ENCODE measurements at regions not wholly inside any gene's neighbourhood (a gene's known extent, or its start where the extent isn't known, plus 50 kb on each side); places are given as distances from the start of the nearest gene placed in this dataset.
"Not testable (repeated sequence)": the region's sequence is repeated elsewhere in the genome, so short reads cannot be mapped to it uniquely, and the experiment has no call there.

DNA sequence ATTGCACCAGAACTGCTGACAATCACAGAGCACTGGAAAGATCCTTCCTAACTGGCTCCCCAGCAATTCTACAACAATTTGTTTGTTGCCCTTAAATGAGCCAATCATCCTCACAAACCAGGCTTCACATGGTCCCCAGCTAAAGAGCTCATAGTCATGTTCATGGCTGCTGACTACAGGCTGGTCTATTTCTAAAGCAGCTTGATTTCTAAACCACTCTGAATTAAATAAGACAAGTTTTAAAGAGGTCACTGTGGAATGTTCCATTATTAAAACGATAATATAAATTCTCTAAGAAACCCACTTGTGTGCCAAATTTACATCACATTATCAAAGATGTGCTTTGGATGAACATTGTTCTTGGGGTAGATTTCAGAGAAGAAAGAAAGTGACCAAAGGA, 110.7 kb downstream of the COPS8 start:
- DNase-seq (ENCODE audit: low spot score) = no peak

DNA sequence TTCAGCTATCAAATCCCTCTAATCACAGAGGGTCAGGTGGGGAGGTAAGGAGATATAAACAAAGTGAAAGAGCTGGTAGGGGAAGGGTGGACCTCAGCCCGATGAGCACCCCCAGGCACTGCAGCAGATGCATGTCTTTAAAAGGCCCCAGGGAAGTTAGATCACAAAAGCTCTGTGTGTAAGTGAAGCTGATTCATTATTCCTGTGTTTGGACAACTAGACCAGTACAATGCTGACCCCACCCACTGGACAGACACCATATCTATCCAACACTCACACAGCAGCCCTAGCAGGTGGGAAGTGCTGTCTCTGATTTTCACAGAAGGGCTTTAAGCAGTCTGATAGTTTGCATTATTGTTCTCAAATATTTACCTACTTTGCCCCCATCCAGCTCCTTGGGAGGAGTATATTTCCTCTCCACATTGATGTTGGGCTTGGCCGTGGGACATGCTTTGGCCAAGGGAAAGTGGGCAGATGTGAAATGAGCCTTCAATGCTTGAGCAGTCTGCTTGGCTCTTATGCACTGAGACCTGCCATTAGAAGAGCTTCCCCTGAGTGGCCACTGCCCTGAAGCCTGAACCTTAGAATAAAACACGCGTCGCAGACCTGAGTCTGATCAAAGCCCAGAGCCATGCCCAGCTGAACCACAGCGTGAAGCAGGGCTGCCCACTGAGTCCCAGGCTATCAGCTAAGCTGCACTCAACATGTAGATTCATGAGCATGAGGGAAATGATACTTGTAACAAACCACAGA, 111.4 kb downstream of the COPS8 start:
- no peak for DNase-seq (ENCODE audit: low spot score)

DNA sequence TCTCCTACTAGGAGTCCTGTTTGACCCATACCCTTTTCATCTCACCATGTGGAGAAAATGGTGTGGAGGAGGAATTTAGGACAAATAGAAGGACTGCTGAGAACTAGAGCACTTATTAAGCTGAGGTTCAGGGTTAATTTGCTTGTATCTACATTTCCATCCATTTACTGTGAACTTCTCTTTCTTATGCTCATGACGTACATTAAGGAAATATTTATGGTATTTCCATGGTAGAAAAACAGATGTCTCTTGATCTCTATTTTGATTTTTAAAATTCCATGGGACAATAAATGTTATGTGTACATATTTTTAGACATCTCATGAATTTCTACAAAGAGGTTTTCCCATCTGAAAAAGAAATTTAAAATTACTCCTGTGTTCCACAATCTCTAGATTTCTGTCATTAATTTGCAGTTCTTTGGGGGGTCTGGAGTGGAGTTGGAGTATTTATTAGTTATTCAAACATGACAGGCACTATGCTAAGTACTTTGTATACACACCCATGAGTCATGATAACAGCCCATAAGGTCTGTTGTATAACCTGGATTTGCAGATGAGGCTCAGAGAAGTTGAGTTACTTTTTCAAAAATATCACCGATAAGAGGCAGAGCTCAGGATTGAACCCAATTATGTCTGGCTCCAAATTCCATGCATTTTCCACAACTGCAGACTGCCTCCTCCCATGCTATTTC, 112.6 kb downstream of the COPS8 start:
- DNase-seq (ENCODE audit: low spot score) = no peak

DNA sequence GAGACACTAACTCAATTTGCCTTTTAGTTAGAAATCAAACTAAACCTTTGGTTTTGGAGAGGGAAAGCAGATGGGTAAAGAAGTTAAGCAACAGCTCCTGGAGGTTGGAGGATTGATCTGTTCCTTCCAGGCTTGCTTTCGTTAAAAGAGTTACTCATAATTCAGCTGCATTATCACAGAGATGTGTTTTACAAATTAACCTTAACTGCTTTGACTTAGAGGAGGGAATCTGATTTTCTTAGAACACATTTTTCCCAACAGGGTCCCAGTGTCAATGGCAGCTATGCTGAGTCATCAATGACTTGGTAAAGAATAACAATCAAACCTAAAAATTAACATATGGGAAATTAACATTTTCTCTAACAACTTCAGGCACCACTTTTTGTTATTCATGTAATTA, 113.4 kb downstream of the COPS8 start:
- DNase-seq (ENCODE audit: low spot score) = no peak

DNA sequence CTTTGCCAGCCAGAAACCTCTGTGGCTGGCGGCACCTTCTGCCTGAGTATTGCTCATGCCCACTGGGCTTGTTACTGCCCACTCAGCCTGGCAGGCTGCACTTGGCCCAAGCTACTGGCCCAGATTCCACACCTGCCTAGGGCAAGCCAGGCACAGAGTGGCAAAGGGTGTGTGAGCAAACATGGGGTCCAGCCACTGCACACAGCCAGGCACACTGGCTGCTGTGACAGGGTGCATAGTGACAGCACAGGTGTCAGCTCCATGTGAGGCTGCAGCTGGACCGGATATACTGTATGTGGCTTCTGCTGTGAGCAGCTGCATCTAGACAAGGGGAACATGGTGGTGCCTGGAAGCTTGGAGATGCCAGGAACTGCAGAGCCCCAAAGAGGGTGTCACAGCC, 113.9 kb downstream of the COPS8 start:
- no peak for DNase-seq (ENCODE audit: low spot score)

DNA sequence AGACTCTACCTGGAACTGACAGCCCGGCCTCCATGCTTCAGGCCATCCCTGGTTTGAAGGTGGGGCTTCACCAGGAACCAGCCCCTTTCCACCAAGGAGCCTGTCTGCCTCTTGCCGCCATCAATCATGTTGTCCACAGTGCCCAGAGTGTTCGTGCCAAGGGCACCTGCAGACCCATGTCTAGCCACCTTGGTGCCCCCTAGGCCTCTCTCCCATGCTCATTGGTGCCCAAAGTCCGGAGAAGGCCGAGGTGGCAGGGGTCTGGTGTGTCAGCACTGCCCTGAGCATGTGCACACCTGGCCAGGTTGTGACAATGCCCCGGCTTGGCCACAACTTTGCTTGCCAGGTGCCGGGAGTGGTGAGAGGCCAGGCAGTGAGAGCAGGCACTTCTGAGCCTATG, 114.8 kb downstream of the COPS8 start:
- DNase-seq (ENCODE audit: low spot score) = no peak

DNA sequence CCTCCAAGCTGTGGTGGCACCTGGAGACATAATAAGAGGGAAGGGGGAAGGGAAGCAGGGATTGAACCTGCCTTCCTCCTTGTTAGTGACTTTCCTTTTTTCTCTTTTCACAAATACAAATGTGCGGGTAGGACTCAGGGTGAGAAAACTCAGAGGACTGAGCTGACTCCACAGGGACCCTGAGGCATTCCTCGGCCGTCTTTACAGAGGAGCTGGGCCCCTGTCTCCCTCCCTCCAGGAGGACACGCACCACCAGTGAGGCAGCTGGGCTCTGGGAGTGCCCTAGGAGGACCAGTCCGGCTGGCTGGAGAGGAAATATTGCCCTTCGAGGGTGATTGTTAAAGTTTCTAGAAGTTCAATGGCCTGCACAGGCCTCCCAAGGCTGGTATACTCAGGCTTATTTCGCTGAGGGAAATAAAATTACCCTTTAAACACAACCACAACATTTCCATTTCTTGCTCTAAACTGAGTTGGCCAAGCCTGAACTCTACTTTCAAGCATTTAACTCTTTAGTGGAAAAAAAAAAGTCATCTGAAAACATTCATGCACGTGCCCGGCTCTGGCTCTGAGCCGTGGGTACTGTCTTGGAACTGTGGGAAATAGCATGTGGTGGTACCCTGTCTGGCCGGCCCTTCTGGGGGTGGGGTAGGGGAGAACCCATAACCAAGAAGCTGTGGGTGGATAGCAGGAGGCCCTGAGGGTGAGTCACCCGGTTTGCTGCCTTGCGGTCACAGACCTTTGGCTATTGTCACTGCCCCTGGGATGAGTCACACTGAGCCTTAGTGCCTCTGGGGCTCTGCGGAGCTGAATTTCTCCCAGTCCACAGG, 116.0 kb downstream of the COPS8 start:
- no peak for DNase-seq (ENCODE audit: low spot score)

DNA sequence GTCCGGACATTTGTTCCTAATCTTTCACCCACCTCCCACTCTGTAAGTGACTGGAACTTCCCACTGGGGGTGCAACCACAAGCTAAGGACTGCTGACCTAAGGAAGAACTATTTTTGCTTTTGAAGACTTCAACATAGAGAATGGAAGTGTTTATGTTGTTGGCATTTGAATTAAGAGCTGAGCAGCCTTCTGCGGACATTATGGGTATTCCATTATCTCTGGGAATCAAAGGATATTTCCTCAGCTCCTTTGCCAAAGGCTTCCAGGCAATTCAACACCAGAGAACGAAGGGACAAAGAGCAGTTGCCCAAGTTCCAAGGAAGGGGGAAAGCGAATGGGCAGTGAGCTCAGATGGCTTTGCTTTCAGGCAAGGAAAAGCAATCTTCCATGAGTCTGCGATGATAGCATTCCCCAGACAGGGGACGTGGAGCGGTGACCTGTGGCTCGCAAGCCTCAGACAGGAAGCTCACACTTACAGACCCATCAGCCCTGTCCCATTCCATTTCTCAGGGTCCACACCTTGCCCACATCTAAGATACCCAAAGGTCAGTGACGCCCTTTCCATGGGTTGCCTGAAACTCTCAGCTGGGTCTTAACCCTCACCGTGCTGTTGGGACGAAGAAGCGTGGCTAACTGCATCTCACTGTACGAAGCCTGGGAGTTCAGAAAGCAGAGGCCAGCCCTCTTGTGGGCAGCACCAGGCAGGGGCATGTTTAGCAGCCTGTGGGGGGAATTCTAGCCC, 116.8 kb downstream of the COPS8 start:
- DNase-seq (ENCODE audit: low spot score) = no peak

DNA sequence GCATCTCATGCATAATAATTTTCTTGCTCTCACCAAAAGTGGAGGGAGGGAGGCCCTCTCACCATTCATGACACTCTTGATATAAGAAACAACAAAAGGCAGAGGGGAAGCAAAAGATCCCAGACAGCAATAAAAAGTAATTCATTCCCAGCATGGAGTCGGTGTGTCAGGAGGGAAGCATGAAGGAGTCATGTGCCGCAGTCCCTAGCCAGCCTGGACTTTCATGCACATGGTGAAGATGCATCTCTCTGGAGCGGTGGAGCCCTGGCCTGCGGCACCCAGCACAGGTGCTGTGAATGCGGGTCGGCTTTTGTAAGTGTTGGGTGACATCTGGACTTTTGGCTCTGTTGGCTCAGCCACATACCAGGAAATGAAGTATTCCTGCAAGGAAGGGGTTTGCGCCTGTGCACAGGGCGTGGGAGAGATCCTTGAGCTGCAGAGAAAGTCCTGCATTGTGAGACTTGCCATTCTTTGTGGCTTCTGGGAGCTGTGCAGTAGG, 119.4 kb downstream of the COPS8 start:
- no peak for DNase-seq (ENCODE audit: low spot score)

DNA sequence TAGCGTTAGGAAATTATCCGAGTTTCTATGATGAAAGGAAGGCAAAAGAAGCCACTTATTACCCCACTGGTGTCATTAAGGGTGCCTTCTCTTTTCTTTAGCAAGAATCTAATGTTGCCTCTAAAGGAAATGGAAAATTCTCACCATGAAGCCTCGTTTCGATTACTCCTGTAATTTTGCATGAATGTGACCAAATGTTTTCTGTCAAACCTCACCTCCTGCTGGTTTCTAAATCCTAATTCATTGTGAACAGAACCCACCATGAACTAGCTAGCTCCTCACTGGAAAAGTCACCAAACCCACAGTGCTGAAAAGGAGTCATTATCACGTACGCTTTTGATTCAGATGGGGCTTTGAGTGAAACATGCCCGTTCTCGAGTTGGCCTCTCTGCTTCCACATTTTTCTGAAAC, 119.9 kb downstream of the COPS8 start:
- DNase-seq (ENCODE audit: low spot score) = no peak

DNA sequence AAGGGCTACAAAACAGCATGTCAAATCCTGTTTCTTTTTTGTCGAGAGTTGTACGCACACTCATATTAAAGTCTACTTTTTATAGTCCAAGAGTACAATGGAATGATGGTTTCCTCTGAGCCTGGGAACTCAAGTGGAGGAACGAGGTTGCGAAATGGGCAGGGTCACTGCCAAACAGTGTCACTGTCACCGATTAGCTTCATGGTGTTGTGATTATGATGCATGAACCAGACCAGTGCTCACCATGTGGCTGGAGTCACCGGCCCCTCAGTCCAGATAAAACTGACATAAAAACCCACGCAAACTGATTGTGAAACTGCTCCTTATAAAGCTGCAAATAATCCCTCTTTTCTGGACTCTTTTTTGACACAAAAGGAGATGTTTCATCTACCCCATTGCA, 122.0 kb downstream of the COPS8 start:
- DNase-seq (ENCODE audit: low spot score) = no peak

DNA sequence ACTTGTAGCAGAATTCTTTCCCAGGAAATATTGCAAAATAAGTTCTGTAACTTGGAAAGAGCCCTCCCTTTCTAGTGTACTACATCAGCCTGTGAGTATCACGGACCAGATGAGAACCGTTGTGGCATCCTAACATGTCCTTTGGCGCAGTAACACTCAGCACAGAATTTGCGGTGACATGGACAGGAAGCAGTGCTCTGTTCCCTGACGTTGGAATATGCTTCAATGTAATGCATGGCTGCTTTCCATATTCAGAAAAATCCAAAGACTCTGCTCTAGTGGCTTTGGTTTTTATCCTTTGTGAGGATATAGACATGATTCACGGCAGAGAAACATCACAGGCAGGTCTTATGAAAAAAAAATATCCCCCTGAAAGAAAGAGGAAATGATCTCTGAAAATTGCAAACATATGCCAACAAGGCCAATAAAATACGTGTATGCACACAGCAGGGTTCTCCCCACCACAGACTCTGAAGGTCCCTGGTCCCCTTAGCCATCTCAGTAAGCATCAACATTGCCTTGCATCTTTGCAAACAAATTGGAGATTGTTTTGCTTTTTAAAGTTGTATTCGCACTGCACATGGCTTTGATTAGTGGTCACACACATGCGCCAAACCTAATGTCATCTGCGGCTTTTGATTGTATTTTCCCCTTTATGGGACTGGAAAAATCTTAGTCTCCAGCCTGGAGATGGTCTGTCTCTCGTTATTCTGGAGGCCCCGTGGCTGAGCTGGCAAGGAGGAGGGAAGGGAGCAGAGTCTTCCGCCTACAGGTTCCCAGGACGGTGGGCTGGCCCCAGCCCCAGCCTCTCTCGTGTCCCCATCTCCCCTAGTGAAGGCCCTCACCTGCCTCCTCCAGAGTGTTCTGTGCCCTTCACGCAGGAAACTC, 122.9 kb downstream of the COPS8 start:
- no peak for DNase-seq (ENCODE audit: low spot score)

DNA sequence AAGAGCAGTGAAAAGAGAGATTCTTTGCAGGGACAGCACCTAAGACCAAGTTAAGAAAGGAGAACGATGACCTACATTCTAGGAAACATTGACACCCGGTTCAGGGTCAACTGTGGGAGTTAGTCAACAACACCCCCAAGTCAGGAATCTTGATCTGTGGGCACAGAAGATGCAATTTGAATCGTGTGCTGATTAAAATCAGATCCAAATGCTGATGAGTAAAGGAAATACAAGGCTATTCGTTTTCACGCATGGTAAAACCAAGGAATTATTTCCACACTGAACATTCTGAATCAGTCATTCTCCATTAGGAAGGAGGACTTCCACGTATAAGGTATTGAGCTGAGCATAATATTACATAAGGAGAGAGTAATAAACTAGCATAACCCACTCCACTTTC, 124.2 kb downstream of the COPS8 start:
- no peak for DNase-seq (ENCODE audit: low spot score)

DNA sequence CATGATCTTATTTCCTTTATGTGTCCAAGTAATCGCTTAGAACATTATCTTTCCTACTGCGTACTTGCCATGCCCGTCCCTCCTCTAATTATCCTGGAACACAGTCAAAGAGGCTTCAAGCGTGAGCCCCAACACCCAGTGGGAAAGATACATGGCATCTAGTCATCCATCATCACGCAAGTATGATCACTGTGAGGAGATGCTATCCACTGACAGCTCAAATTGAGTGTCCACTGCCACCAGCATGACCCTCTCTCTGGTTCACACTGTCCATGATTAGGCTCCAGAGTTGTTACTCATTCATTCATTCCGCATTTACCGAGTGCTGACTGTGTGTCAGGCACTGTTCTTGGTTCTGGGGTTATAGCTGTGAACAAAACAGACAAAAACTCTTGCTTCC, 124.6 kb downstream of the COPS8 start:
- DNase-seq (ENCODE audit: low spot score) = no peak

DNA sequence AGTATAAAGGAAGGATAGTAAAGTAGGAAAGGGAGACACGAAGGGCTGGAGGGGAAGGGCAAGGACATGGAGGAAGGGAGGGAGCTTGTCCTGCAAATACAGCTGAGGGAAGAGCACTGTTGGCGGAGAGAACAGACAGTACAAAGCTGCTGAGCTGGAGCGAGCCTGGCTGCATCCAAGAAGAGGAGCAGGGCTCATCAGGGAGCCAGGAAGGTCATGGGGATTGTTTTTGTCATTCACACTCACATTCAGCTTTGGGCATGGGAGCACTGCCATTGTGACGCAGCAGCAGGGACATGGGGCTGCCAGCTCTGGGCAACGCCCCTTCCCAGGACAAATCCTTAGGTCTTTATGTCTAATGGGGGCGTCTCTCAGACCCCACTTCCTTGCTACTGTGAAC, 125.1 kb downstream of the COPS8 start:
- DNase-seq (ENCODE audit: low spot score) = no peak

DNA sequence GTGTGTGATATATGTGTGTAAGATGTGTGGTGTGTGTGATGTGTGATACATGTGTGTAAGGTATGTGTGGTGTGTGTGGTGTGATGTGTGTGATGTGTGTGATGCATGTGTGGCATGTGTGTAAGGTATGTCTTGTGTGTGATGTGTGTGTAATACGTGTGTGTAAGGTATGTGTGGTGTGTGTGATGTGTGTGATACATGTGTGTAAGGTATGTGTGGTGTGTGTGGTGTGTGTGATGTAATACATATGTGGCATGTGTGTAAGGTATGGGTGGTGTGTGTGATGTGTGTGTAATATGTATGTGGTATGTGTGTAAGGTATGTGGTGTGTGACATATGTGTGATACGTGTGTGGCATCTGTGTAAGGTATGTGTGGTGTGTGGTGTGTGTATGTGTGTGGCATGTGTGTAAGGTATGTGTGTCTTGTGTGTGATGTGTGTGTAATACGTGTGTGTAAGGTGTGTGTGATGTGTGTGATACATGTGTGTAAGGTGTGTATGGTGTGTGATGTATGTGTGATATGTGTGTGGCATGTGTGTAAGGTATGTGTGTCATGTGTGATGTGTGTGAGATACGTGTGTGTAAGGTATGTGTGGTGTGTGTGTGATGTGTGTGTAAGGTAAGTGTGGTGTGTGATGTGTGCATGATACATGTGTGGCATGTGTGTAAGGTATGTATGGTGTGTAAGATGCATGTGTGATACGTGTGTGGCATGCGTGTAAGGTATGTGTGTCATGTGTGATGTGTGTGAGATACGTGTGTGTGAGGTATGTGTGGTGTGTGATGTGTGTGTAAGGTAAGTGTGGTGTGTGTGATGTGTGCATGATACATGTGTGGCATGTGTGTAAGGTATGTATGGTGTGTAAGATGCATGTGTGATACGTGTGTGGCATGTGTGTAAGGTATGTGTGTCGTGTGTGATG, 126.9 kb downstream of the COPS8 start:
- not testable (repeated sequence) for DNase-seq (ENCODE audit: low spot score)

DNA sequence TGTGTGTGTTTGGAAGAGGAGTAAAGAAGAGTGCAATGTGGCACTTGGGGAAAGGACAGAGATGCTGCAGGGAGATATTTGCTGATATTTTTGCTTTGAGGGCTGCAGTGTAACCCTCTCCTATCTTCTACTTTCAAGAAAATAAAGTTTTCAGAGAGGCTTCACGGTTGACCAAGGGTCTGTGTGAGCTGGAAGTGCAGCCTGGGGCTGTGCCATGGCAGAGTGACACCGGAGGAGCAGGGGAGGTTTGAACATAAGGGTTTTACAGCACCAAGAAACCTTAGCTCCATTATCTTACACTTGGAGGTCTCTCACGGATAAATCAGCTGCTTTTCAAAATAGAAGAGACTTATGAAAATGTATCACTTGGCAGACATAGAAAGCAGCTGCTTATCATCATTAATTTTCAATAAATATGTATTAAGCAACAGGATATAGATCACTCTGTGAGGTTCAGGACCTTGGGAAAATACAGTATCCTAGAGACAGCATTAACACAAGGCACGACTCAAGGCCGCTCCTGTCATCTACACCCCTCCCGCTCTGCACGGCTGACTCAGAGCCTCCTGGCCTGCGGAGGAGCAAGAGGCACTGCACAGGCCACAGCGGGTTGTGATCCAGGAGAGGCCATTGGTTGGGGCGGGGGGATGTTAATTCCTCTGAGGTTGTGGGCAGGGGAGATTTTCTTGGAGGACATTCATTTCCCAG, 127.8 kb downstream of the COPS8 start:
- DNase-seq (ENCODE audit: low spot score) = no peak

DNA sequence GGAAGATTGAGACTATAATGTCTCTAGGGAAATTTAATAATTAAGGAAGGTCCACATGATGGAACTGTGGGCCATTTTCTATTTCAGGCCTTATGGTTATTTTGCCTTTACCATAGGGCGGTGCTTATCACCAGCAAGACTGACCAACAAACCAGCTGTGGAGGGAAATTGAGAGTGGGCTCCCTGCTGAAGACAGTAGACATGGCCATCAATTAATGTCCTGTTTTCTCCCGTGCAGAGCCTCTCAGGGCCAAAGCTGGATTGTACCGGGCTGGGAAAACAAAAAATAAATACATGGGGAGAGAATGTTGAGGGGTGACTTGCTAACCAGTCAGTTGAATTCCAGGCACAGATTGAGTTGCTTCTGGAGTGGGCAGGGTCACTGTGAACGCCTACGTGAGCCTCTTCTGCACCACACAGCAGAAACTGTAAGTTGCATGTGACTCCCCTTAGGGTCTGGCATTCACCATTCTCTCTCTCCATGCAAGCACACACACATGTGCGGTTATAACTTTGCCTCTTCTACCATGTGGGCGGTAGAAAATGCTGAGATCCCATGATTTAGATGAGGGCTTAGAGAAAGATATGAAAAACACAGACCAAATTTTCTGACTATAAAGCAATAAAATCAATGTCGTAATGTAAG, 128.5 kb downstream of the COPS8 start:
- no peak for DNase-seq (ENCODE audit: low spot score)

DNA sequence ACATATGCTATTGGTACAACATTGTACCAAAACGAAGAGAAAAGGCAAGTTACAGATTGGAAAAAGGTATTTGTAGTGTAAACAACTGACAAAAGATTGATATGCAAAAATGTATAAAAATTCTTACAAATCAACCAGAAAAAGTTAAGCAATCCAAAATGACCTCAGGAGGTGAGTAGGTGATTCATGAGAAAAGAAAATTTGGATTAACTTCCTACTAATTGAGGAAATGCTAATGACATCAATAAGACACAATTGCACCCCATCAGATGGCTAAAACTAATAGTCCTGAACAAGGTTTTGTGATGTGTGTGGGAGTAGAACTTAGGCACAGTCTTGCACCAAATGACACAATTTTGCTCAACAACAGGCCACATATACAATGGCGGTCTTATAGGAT, 129.3 kb downstream of the COPS8 start:
- DNase-seq (ENCODE audit: low spot score) = no peak
